HG02798 (cell line): ENCODE measurements at regions not wholly inside any gene's neighbourhood (a gene's known extent, or its start where the extent isn't known, plus 50 kb on each side); places are given as distances from the start of the nearest gene placed in this dataset.
"Not testable (repeated sequence)": the region's sequence is repeated elsewhere in the genome, so short reads cannot be mapped to it uniquely, and the experiment has no call there.

Experiments used
- ATAC-seq: cut with Tn5 transposase; IDR thresholded peaks from one replicate; pipeline ENCODE4 v1.9.1; 2021; ENCODE audit warnings: mild to moderate bottlenecking; ENCODE audit not compliant: unreplicated experiment, poor library complexity

- ATAC-seq: no peak
These were observed 736.8 kb upstream of the NCAM2 start for GRCh38 chr21:20261364-20261763.

GRCh38 chr21:20265707-20266440 lies 732.3 kb upstream of the NCAM2 start:
- ATAC-seq: no peak

DNA sequence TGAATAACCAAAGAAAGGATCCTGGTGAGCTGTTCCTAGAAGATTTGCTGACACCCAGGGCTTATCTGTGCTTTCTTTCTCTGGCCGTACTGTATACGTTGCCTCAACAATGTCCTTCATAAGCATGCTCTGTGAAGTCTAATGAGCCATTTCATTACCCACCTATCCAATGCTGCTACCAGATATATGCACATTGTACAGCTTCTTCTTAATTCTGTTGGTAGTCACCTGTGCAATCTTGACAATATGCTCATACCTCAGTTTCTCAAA lies 731.8 kb upstream of the NCAM2 start:
- ATAC-seq: no peak

- ATAC-seq: no peak
These were observed 727.7 kb upstream of the NCAM2 start for GRCh38 chr21:20270365-20271055.

GRCh38 chr21:20272791-20273362 lies 725.3 kb upstream of the NCAM2 start:
- no peak for ATAC-seq

DNA sequence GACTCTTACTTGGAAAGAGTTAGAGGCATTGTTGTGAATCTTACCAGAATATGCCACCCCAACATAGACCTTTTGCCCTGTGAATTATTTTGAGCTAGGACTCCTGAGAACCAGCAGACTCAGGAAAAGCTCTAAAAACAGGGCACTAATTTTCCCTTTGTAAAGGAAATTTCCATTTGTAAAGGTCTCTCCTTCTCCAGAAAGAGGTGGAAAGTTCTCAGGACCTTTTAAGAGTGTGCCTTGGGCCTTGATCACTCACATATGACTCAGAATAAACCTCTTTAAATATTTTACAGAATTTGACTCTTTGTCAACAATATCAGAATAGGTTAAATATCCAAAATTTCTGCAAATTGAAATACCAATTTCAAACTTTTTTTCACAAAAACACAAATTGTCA lies 721.8 kb upstream of the NCAM2 start:
- ATAC-seq: no peak

- ATAC-seq: no peak
These were observed 721.3 kb upstream of the NCAM2 start for GRCh38 chr21:20276954-20277353.

- ATAC-seq: no peak
These were observed 714.4 kb upstream of the NCAM2 start for GRCh38 chr21:20283836-20284235.

DNA sequence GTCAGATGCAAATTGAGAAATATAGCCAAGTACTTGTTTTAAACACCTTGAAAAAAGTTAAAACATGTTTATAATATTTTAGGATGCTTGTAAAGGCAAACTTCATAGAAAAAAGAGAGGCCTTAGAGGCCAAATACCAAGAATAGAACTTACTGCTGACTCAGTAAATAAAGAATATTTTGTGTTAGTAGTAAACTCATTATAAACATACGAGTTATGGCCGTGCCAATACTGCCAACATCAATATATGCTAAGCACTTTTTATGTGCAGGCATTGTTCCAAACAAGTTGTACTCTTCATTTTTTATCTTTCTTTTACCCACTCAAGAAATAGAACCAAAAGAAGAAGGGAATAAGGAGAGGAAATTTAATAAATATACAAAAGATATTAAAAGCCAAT lies 705.9 kb upstream of the NCAM2 start:
- no peak for ATAC-seq

DNA sequence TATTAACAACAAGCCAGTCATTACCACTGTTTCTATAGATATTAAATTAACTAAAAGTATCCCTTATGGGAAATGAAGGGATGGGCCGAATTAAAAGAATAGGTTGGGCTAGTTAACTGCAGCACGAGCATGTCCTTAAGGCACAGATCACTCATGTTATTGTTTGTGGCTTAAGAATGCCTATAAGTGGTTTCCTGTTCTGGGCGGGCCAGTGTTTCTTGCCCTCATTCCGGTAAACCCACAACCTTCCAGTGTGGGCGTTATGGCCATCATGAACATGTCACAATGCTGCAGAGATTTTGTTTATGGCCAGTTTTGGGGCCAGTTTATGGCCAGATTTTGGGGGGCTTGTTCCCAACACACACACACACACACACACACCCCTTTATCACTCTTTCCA lies 705.4 kb upstream of the NCAM2 start:
- ATAC-seq: not testable (repeated sequence)

GRCh38 chr21:20301395-20301794 lies 696.8 kb upstream of the NCAM2 start:
- ATAC-seq: no peak

DNA sequence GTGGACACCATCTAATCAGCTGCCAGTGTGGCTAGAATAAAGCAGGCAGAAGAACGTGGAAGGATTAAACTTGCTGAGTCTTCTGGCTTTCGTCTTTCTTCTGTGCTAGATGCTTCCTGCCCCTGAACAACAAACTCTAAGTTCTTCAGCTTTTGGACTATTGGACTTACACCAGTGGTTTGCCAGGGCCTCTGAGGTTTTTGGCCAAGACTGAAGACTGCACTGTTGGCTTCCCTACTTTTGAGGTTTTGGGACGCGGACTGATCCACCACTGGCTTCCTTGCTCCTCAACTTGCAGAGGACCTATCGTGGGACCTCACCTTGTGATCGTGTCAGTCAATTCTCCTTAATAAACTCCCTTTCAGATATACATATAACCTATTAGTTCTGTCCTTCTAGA lies 696.1 kb upstream of the NCAM2 start:
- no peak for ATAC-seq

DNA sequence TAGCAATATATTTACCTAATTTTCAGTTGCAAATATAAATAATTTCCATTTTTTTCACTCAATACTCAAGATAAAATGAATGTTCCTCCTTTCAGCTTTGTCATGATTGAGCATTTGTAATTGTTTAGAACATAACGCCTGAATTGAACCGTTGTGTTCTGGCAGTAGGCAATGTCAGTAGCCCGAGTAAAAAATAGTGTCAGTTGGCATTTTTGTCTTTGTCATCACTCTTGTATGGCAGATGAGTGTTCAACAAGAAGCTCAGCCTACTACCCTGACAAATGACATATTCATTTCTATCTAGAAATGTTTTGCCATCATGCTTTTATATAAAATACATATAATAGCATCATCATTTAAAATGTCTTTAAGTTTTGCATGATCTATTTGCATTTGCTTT lies 691.4 kb upstream of the NCAM2 start:
- ATAC-seq: no peak

GRCh38 chr21:20308586-20309315 lies 689.5 kb upstream of the NCAM2 start:
- ATAC-seq: no peak

DNA sequence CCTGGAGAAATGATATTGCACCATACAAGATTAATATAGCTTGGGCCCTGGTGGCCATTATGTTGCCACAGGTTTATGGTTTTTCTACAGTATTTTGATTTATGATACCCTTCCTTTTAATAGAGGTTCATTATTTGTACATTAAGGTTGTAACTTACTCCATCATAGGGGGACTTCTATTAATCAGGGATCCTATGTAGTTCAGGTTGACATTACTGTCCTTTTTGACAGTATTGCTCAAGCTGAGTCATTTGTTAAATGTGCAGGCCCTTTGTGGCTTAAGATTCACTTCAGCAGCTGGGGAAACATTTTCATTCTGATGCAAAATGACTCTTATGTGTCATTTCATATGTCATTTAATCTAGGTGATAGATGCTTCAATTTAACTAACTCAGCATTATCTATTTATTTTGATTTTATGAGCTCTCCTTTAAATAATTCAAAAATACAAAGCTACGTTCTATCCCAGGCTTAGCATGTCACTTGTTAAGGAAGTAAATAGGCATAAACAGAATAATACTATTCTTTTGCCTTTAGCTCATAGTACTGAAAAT lies 686.9 kb upstream of the NCAM2 start:
- no peak for ATAC-seq

- no peak for ATAC-seq
These were observed 685.2 kb upstream of the NCAM2 start for GRCh38 chr21:20313013-20313412.

DNA sequence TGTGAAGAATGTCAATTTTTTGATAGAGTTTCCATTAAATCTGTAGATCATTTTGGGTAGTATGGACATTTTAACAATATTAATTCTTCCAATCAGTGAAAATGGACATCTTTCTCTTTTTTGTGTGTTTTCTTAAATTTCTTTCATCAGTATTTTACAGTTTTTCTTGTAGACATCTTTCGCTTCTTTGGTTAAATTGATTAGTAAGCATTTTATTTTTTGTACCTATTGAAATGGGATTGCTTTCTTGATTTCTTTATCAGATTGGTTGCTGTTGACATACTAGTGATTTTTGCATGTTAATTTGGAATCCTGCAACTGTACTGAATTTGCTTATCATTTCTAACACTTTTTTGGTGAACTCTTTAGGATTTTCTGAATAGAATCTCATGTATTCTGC lies 683.2 kb upstream of the NCAM2 start:
- no peak for ATAC-seq

GRCh38 chr21:20329636-20330035 lies 668.6 kb upstream of the NCAM2 start:
- no peak for ATAC-seq

- no peak for ATAC-seq
These were observed 667.6 kb upstream of the NCAM2 start for GRCh38 chr21:20330652-20331051.

- no peak for ATAC-seq
These were observed 663.6 kb upstream of the NCAM2 start for GRCh38 chr21:20334585-20334984.

- ATAC-seq: no peak
These were observed 656.8 kb upstream of the NCAM2 start for GRCh38 chr21:20341431-20341830.
